AG09309 (cell line): ENCODE measurements at regions not wholly inside any gene's neighbourhood (a gene's known extent, or its start where the extent isn't known, plus 50 kb on each side); places are given as distances from the start of the nearest gene placed in this dataset.
A peak's percentile ranks its signal among the peaks of the same experiment; 100 is the strongest.

Experiments used
- DNase-seq: peaks from one replicate; pipeline ENCODE4 v3.0.0-alpha.2; 2010; ENCODE audit warnings: low read depth
- H3K4me3 ChIP-seq: 2 replicates; pipeline ENCODE4 v1.5.1; 2011; ENCODE audit warnings: mild to moderate bottlenecking, low read depth, low read length, moderate library complexity; ENCODE audit not compliant: control insufficient read depth
- CTCF ChIP-seq: IDR thresholded peaks from 2 replicates; pipeline ENCODE4 v1.5.1; 2011; ENCODE audit warnings: mild to moderate bottlenecking, low read depth, low read length, inconsistent platforms; ENCODE audit not compliant: insufficient read depth, control insufficient read depth; ENCODE audit errors: missing control alignments

GRCh38 chr3:18153571-18154173, 271.5 kb downstream of the SATB1 start:
- peak; percentile 70 for DNase-seq
- no peak overlapping the region for H3K4me3 ChIP-seq
- TF ChIP-seq CTCF, result no peak

- no peak for TF ChIP-seq CTCF
- DNase-seq, result no peak
- no peak overlapping the region for H3K4me3 ChIP-seq
These were observed 273.9 kb downstream of the SATB1 start for GRCh38 chr3:18151199-18151598.

GRCh38 chr3:18149935-18150334, 275.2 kb downstream of the SATB1 start:
- H3K4me3 ChIP-seq, result no peak overlapping the region
- DNase-seq, result no peak
- no peak for TF ChIP-seq CTCF

- TF ChIP-seq CTCF, result no peak
- no peak for DNase-seq
- H3K4me3 ChIP-seq, result no peak overlapping the region
These were observed 275.8 kb downstream of the SATB1 start for GRCh38 chr3:18149386-18149785.

- H3K4me3 ChIP-seq, result no peak overlapping the region
- DNase-seq, result no peak
- TF ChIP-seq CTCF, result no peak
These were observed 280.6 kb downstream of the SATB1 start for GRCh38 chr3:18144571-18144970.

GRCh38 chr3:18143258-18143780, 281.8 kb downstream of the SATB1 start:
- no peak for TF ChIP-seq CTCF
- no peak overlapping the region for H3K4me3 ChIP-seq
- DNase-seq, result no peak
